H1 (cell line): ENCODE measurements at regions not wholly inside any gene's neighbourhood (a gene's known extent, or its start where the extent isn't known, plus 50 kb on each side); places are given as distances from the start of the nearest gene placed in this dataset.

Source experiments
- CTCF ChIA-PET: fragments of 300-600 bp; sonication (Branson Sonifier 250); formaldehyde crosslinking; loops from one replicate; lab custom pipeline; 2021; ENCODE audit not compliant: partially characterized antibody; lab: Charles Lee
- POLR2A ChIA-PET: fragments of 300-600 bp; sonication (Branson Sonifier 250); formaldehyde crosslinking; loops from one replicate; lab custom pipeline; 2021; ENCODE audit warnings: inconsistent platforms; ENCODE audit not compliant: partially characterized antibody; lab: Charles Lee
- DNase-seq, 2 experiments: peaks; one replicate each; pipeline versions ENCODE4 v3.0.0 to v3.0.0-alpha.2; 2010 to 2022; ENCODE audit warnings: low spot score in 2 of 2, low read depth in 1 of 2, mixed read lengths in 1 of 2
- FAIRE-seq: peaks from 2 replicates; lab custom pipeline; 2011; peaks lifted over from hg19 to GRCh38; lab: Jason Lieb, UNC
- H2AFZ ChIP-seq: 2 replicates; pipeline ENCODE4 v1.8.1; 2012; ENCODE audit warnings: low read length, inconsistent platforms
- H2AK5ac ChIP-seq: 2 replicates; pipeline ENCODE4 v1.6.1; 2013; ENCODE audit warnings: low read depth, low read length
- H2BK120ac ChIP-seq: replicated peaks from 2 replicates; pipeline ENCODE3; 2013; ENCODE audit warnings: low read depth, low read length, inconsistent platforms
- H2BK12ac ChIP-seq: 2 replicates; pipeline ENCODE4 v1.6.1; 2013; ENCODE audit warnings: low read depth, low read length
- H2BK15ac ChIP-seq: 2 replicates; pipeline ENCODE4 v1.6.1; 2013; ENCODE audit warnings: low read length
- H2BK20ac ChIP-seq: 2 replicates; pipeline ENCODE4 v1.6.1; 2013; ENCODE audit warnings: low read length
- H2BK5ac ChIP-seq: 2 replicates; pipeline ENCODE4 v1.6.1; 2013; ENCODE audit warnings: low read depth, low read length
- H3K14ac ChIP-seq: 2 replicates; pipeline ENCODE4 v1.6.1; 2013; ENCODE audit warnings: inconsistent platforms; ENCODE audit not compliant: insufficient read length
- H3K18ac ChIP-seq: 2 replicates; pipeline ENCODE4 v1.6.1; 2013; ENCODE audit warnings: low read length; ENCODE audit errors: extremely low read depth
- H3K23ac ChIP-seq: 2 replicates; pipeline ENCODE4 v1.6.1; 2013; ENCODE audit warnings: inconsistent platforms; ENCODE audit not compliant: insufficient read length
- H3K23me2 ChIP-seq: 2 replicates; pipeline ENCODE4 v1.6.1; 2013; ENCODE audit warnings: low read depth, low read length
- H3K27ac ChIP-seq: 2 replicates; pipeline ENCODE4 v1.6.1; 2011; ENCODE audit warnings: low read depth, low read length, inconsistent platforms
- H3K27me3 ChIP-seq, 4 experiments: replicated peaks in 1 of 4; 1 replicate in 1 of 4; 2 replicates in 3 of 4; pipeline versions ENCODE4 v1.6.1 to v1.8.1; 2011 to 2013; ENCODE audit warnings: low read length in 3 of 4, mild to moderate bottlenecking in 3 of 4, inconsistent platforms in 2 of 4, mixed read lengths in 2 of 4, moderate library complexity in 1 of 4; ENCODE audit not compliant: control insufficient read depth in 3 of 4, insufficient read depth in 3 of 4; ENCODE audit errors: extremely low read depth in 1 of 4
- H3K36me3 ChIP-seq, 4 experiments: 2 replicates each; pipeline versions ENCODE4 v1.6.1 to v1.8.1; 2011 to 2013; ENCODE audit warnings: mild to moderate bottlenecking in 4 of 4, low read length in 3 of 4, moderate library complexity in 2 of 4, control low read depth in 1 of 4, inconsistent platforms in 1 of 4; ENCODE audit not compliant: insufficient read depth in 4 of 4, control insufficient read depth in 2 of 4
- H3K4ac ChIP-seq: replicated peaks from 2 replicates; pipeline ENCODE3; 2013; ENCODE audit warnings: low read length, low read depth, mixed read lengths, inconsistent platforms; ENCODE audit not compliant: insufficient read length
- H3K4me1 ChIP-seq, 4 experiments: replicated peaks in 1 of 4; 1 replicate in 1 of 4; 2 replicates in 3 of 4; pipeline versions ENCODE4 v1.6.1 to v1.8.1; 2011 to 2013; ENCODE audit warnings: low read length in 3 of 4, inconsistent platforms in 2 of 4, mixed read lengths in 1 of 4; ENCODE audit not compliant: insufficient read depth in 4 of 4, control insufficient read depth in 3 of 4
- H3K4me2 ChIP-seq, 2 experiments: 2 replicates each; pipeline versions ENCODE4 v1.6.1 to v1.8.1; 2011 to 2013; ENCODE audit warnings: low read depth in 2 of 2, low read length in 2 of 2, control low read depth in 1 of 2, inconsistent platforms in 1 of 2, mild to moderate bottlenecking in 1 of 2; ENCODE audit not compliant: insufficient read depth in 1 of 2
- H3K4me3 ChIP-seq, 4 experiments: fragments of 200-600, 300-600 bp in 1 of 4; sonication (generic), shearing (Covaris generic), sonication (Bioruptor Twin) in 1 of 4; 2 replicates each; pipeline versions ENCODE4 v1.5.1 to v1.8.1; 2011 to 2016; ENCODE audit warnings: low read length in 4 of 4, low read depth in 3 of 4, control low read depth in 2 of 4, inconsistent platforms in 2 of 4, mild to moderate bottlenecking in 2 of 4, mixed read lengths in 1 of 4, moderate library complexity in 1 of 4; ENCODE audit not compliant: insufficient read depth in 2 of 4; ENCODE audit errors: extremely low read depth in 1 of 4
- H3K56ac ChIP-seq: replicated peaks from 2 replicates; pipeline ENCODE3; 2013; ENCODE audit warnings: low read depth, mild to moderate bottlenecking, mixed read lengths, low read length, inconsistent platforms; ENCODE audit not compliant: insufficient read length
- H3K79me1 ChIP-seq: 2 replicates; pipeline ENCODE4 v1.6.1; 2013; ENCODE audit warnings: low read depth, low read length, control low read depth
- H3K79me2 ChIP-seq, 2 experiments: 2 replicates each; pipeline versions ENCODE4 v1.6.1 to v1.8.1; 2012 to 2013; ENCODE audit warnings: low read length in 2 of 2, mild to moderate bottlenecking in 2 of 2, inconsistent platforms in 1 of 2; ENCODE audit not compliant: insufficient read depth in 2 of 2, control insufficient read depth in 1 of 2
- H3K9ac ChIP-seq, 4 experiments: replicated peaks in 1 of 4; 1 replicate in 1 of 4; 2 replicates in 3 of 4; pipeline versions ENCODE4 v1.6.1 to v1.8.1; 2011 to 2013; ENCODE audit warnings: low read depth in 3 of 4, low read length in 3 of 4, control low read depth in 2 of 4, mild to moderate bottlenecking in 2 of 4, moderate library complexity in 2 of 4, inconsistent platforms in 1 of 4; ENCODE audit errors: extremely low read depth in 1 of 4
- H3K9me3 ChIP-seq, 2 experiments: 2 replicates each; pipeline versions ENCODE4 v1.6.1 to v1.8.1; 2012 to 2013; ENCODE audit warnings: mild to moderate bottlenecking in 2 of 2, moderate library complexity in 2 of 2, control low read depth in 1 of 2, inconsistent platforms in 1 of 2, low read depth in 1 of 2, low read length in 1 of 2, mixed read lengths in 1 of 2; ENCODE audit not compliant: insufficient read depth in 2 of 2
- H4K20me1 ChIP-seq, 2 experiments: replicated peaks in 1 of 2; 2 replicates each; pipeline versions ENCODE3 to v1.8.1; 2011 to 2013; ENCODE audit warnings: inconsistent platforms in 2 of 2, low read length in 2 of 2, mild to moderate bottlenecking in 1 of 2; ENCODE audit not compliant: insufficient read depth in 2 of 2, control insufficient read depth in 1 of 2
- H4K5ac ChIP-seq: 2 replicates; pipeline ENCODE4 v1.6.1; 2013; ENCODE audit warnings: low read length, low read depth, mixed read lengths, inconsistent platforms; ENCODE audit not compliant: insufficient read length
- H4K8ac ChIP-seq: 2 replicates; pipeline ENCODE4 v1.8.0; 2013; ENCODE audit warnings: mild to moderate bottlenecking, moderate library complexity, low read length, inconsistent platforms; ENCODE audit not compliant: insufficient read depth; ENCODE audit errors: extremely low read depth
- H4K91ac ChIP-seq: replicated peaks from 2 replicates; pipeline ENCODE3; 2013; ENCODE audit warnings: low read length, mixed read lengths, inconsistent platforms; ENCODE audit not compliant: insufficient read length
- BRCA1 ChIP-seq: IDR thresholded peaks from 2 replicates; pipeline ENCODE4 v1.6.1; 2012; ENCODE audit warnings: low read depth, low read length, improper control_type of control experiment
- CEBPB ChIP-seq: IDR thresholded peaks from 2 replicates; pipeline ENCODE4 v1.6.1; 2012; ENCODE audit warnings: low read depth, low read length
- CHD2 ChIP-seq: IDR thresholded peaks from 2 replicates; pipeline ENCODE4 v1.6.1; 2012; ENCODE audit warnings: low read length, improper control_type of control experiment
- CREB1 ChIP-seq: IDR thresholded peaks from 2 replicates; pipeline ENCODE4 v1.6.1; 2012; ENCODE audit warnings: inconsistent platforms
- RFX5 ChIP-seq: IDR thresholded peaks from 2 replicates; pipeline ENCODE4 v1.6.1; 2011; ENCODE audit warnings: low read depth, low read length, improper control_type of control experiment, borderline replicate concordance
- SP1 ChIP-seq: IDR thresholded peaks from 2 replicates; pipeline ENCODE4 v1.6.1; 2011; ENCODE audit warnings: low read depth, low read length
- SRF ChIP-seq: IDR thresholded peaks from 2 replicates; pipeline ENCODE4 v1.6.1; 2011; ENCODE audit warnings: mild to moderate bottlenecking, low read depth, low read length, moderate library complexity
- WGBS, 2 experiments: shearing (Covaris generic) in 1 of 2; methylation state at CpG; one replicate each; pipeline versions ENCODE4 v1.1.6 to v1.1.7; 2013 to 2015; ENCODE audit warnings: low lambda C conversion rate in 2 of 2, mixed read lengths in 2 of 2, inconsistent platforms in 1 of 2, low coverage in 1 of 2, missing lambda C conversion rate in 1 of 2; ENCODE audit not compliant: insufficient replicate concordance in 2 of 2, insufficient coverage in 1 of 2, insufficient read length in 1 of 2; ENCODE audit errors: extremely low coverage in 1 of 2, missing lambda C conversion rate in 1 of 2; 5-methylcytosine and 5-hydroxymethylcytosine counted together

DNA sequence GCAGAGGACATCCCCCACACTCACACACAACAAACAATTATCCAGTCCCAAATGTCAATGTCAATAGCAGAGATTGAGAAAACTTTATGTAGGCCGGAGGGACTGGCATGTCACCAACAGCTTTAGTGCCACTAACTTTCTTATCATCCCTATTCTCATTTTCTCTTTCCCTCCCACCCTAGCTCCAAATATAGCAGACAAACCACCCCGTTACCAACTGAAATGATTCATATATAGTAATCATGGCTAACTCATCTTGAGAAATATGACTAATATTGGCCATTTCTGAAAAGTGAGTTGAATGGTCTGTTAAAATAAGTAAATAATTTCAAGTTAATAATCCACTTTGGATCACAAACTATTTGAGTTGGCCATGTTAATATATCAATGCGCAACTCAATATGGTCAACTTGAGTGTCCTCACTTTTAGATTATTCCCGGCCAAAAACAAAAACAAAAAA, 242.1 kb upstream of the RND3 start:
- no peak for FAIRE-seq
- WGBS, 2 experiments, result 93% methylated on average over 4 of the region's 4 CpGs; no CpG with 5 or more reads in 1 of the 2 experiments
- H2AK5ac ChIP-seq, result no peak overlapping the region
- H3K4me2 ChIP-seq, result no peak overlapping the region
- H4K91ac ChIP-seq, result no peak overlapping the region
- no peak overlapping the region for H3K27ac ChIP-seq
- no peaks in the 10 kb centered on the region for H3K79me2 ChIP-seq
- peaks cover 10% of the 10 kb centered on the region in 2 experiments for H3K9me3 ChIP-seq
- H3K9ac ChIP-seq, result no peak overlapping the region
- H3K18ac ChIP-seq, result no peak overlapping the region
- no peak overlapping the region for H2AFZ ChIP-seq
- ChIA-PET POLR2A (no interaction called here), CTCF (no interaction called here)
- no peaks in the 10 kb centered on the region for H3K27me3 ChIP-seq
- H2BK12ac ChIP-seq, result no peak overlapping the region
- H3K4ac ChIP-seq, result no peak overlapping the region
- no peak overlapping the region for H3K56ac ChIP-seq
- peaks cover 0 to 8% (median 5%) of the 10 kb centered on the region in 4 experiments; a peak in 3 of 7 replicates for H3K4me1 ChIP-seq
- no peak overlapping the region for H4K8ac ChIP-seq
- no peak overlapping the region for H3K23ac ChIP-seq
- no peak overlapping the region for H2BK120ac ChIP-seq
- no peak overlapping the region for H4K5ac ChIP-seq
- H3K23me2 ChIP-seq, result no peaks in the 10 kb centered on the region
- H3K14ac ChIP-seq, result no peak overlapping the region
- no peaks in the 10 kb centered on the region for H3K79me1 ChIP-seq
- H2BK15ac ChIP-seq, result no peak overlapping the region
- no peaks in the 10 kb centered on the region for H4K20me1 ChIP-seq
- H3K36me3 ChIP-seq, result peaks cover 0 to 3% (median 0%) of the 10 kb centered on the region in 4 experiments; a peak in 2 of 8 replicates
- H3K4me3 ChIP-seq, result no peak overlapping the region
- no peak overlapping the region for H2BK5ac ChIP-seq
- no peak overlapping the region for H2BK20ac ChIP-seq
- no peak for DNase-seq
- no peak for TF ChIP-seq BRCA1
- TF ChIP-seq CREB1, result no peak
- TF ChIP-seq RFX5, result no peak
- no peak for TF ChIP-seq CHD2
- TF ChIP-seq CEBPB, result no peak
- TF ChIP-seq SP1, result no peak
- TF ChIP-seq SRF, result no peak
